ENCODE measurements at regions not wholly inside any gene's neighbourhood (a gene's known extent, or its start where the extent isn't known, plus 50 kb on each side); places are given as distances from the start of the nearest gene placed in this dataset.

- no peak for TF ChIP-seq JUND (IDR thresholded peaks at IDR 0.05)
- no peak for TF ChIP-seq CTCF (IDR thresholded peaks at IDR 0.05; ENCODE audit: low read depth, low read length, missing input control)
- TF ChIP-seq HNF4A (conservative IDR thresholded peaks at IDR 0.05) = no peak
- no peak for TF ChIP-seq NR2F2 (IDR thresholded peaks at IDR 0.05)
- no peak for TF ChIP-seq GABPA (IDR thresholded peaks at IDR 0.05 in 1 of 2, conservative IDR thresholded peaks at IDR 0.05 in 1 of 2)
- no peak for TF ChIP-seq MAX (IDR thresholded peaks at IDR 0.05)
- no peak for TF ChIP-seq SP1 (IDR thresholded peaks at IDR 0.05)
- no peak for TF ChIP-seq YY1 (IDR thresholded peaks at IDR 0.05)
- TF ChIP-seq TAF1 (conservative IDR thresholded peaks at IDR 0.05) = no peak
- TF ChIP-seq FOXA2 (IDR thresholded peaks at IDR 0.05) = no peak
- TF ChIP-seq ATF3 (IDR thresholded peaks at IDR 0.05) = no peak
Measured at GRCh38 chr13:33582121-33582520, 235.8 kb upstream of the RFC3 start.
